Suprapubic skin (tissue), 4 donors: ENCODE measurements at regions not wholly inside any gene's neighbourhood (a gene's known extent, or its start where the extent isn't known, plus 50 kb on each side); places are given as distances from the start of the nearest gene placed in this dataset.

Experiments used
- DNase-seq, 2 donors: peaks; one replicate each; pipeline ENCODE4 v3.0.0-alpha.2; 2019; ENCODE audit warnings: low spot score in 2 of 2
- H3K27ac ChIP-seq: fragments of 200-600 bp; sonication (generic); one replicate; pipeline ENCODE4 v1.5.1; 2019
- H3K27me3 ChIP-seq: fragments of 200-600 bp; sonication (generic); one replicate; pipeline ENCODE4 v1.5.1; 2019
- H3K36me3 ChIP-seq: fragments of 200-600 bp; sonication (generic); one replicate; pipeline ENCODE4 v1.5.1; 2019
- H3K4me1 ChIP-seq: fragments of 200-600 bp; sonication (generic); one replicate; pipeline ENCODE4 v1.5.1; 2019
- H3K4me3 ChIP-seq: fragments of 200-600 bp; sonication (generic); one replicate; pipeline ENCODE4 v1.5.1; 2019; ENCODE audit warnings: mild to moderate bottlenecking
- H3K9me3 ChIP-seq: fragments of 200-600 bp; sonication (generic); one replicate; pipeline ENCODE4 v1.5.1; 2019
- EP300 ChIP-seq: sonication (generic); formaldehyde crosslinking; IDR thresholded peaks from one replicate; pipeline ENCODE4 v1.6.1; 2017; ENCODE audit warnings: antibody characterized with exemption
- POLR2A ChIP-seq, 2 donors: fragments of 450-650 bp; IDR thresholded peaks; one replicate each; pipeline ENCODE4 v1.6.1; 2017; ENCODE audit warnings: antibody characterized with exemption in 2 of 2, mild to moderate bottlenecking in 2 of 2, moderate library complexity in 2 of 2
- POLR2AphosphoS5 ChIP-seq, 3 donors: sonication (generic); formaldehyde crosslinking; IDR thresholded peaks; one replicate each; pipeline ENCODE4 v1.6.1; 2017; ENCODE audit warnings: antibody characterized with exemption in 3 of 3
- WGBS: methylation state at CpG from one replicate; pipeline ENCODE4 v1.1.5; 2018; 5-methylcytosine and 5-hydroxymethylcytosine counted together
- TF ChIP-seq, protein P1 (sequence below), 2 donors: fragments of 200-600 bp in 1 of 2; fragments of 450-650 bp in 1 of 2; sonication (generic) in 1 of 2; IDR thresholded peaks; one replicate each; pipeline ENCODE4 v1.5.1; 2016 to 2019; ENCODE audit warnings: antibody characterized with exemption in 2 of 2, mild to moderate bottlenecking in 1 of 2, moderate library complexity in 1 of 2

GRCh38 chr6:94184666-94185464 lies 765.5 kb upstream of the EPHA7 start:
- no peaks in the 10 kb centered on the region for H3K27me3 ChIP-seq
- H3K36me3 ChIP-seq, result no peaks in the 10 kb centered on the region
- WGBS, result 80% methylated on average over 2 of the region's 2 CpGs
- TF ChIP-seq POLR2AphosphoS5 (IDR thresholded peaks at IDR 0.05), result no peak
- TF ChIP-seq, protein P1, sequence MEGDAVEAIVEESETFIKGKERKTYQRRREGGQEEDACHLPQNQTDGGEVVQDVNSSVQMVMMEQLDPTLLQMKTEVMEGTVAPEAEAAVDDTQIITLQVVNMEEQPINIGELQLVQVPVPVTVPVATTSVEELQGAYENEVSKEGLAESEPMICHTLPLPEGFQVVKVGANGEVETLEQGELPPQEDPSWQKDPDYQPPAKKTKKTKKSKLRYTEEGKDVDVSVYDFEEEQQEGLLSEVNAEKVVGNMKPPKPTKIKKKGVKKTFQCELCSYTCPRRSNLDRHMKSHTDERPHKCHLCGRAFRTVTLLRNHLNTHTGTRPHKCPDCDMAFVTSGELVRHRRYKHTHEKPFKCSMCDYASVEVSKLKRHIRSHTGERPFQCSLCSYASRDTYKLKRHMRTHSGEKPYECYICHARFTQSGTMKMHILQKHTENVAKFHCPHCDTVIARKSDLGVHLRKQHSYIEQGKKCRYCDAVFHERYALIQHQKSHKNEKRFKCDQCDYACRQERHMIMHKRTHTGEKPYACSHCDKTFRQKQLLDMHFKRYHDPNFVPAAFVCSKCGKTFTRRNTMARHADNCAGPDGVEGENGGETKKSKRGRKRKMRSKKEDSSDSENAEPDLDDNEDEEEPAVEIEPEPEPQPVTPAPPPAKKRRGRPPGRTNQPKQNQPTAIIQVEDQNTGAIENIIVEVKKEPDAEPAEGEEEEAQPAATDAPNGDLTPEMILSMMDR (IDR thresholded peaks at IDR 0.05), result no peak
- TF ChIP-seq EP300, result no peak
- no peak for TF ChIP-seq POLR2A (IDR thresholded peaks at IDR 0.05)
- DNase-seq, result no peak
- H3K9me3 ChIP-seq, result no peaks in the 10 kb centered on the region
- no peak overlapping the region for H3K4me3 ChIP-seq
- H3K27ac ChIP-seq, result no peak overlapping the region
- no peaks in the 10 kb centered on the region for H3K4me1 ChIP-seq

- no peaks in the 10 kb centered on the region for H3K27me3 ChIP-seq
- DNase-seq, result no peak
- no peak overlapping the region for H3K27ac ChIP-seq
- H3K4me3 ChIP-seq, result no peak overlapping the region
- H3K4me1 ChIP-seq, result no peaks in the 10 kb centered on the region
- H3K9me3 ChIP-seq, result no peaks in the 10 kb centered on the region
- no peak for TF ChIP-seq POLR2AphosphoS5 (IDR thresholded peaks at IDR 0.05)
- H3K36me3 ChIP-seq, result no peaks in the 10 kb centered on the region
- 36% methylated on average over 2 of the region's 2 CpGs for WGBS
These were observed 758.1 kb upstream of the EPHA7 start for GRCh38 chr6:94177429-94177828.

GRCh38 chr6:94175465-94175864 lies 756.1 kb upstream of the EPHA7 start:
- no peak for TF ChIP-seq POLR2AphosphoS5 (IDR thresholded peaks at IDR 0.05)
- no peak for TF ChIP-seq EP300
- TF ChIP-seq, protein P1 (IDR thresholded peaks at IDR 0.05), result no peak
- TF ChIP-seq POLR2A (IDR thresholded peaks at IDR 0.05), result no peak
- Histone ChIP-seq H3K4me1 (no peaks in the 10 kb centered on the region), H3K9me3 (peaks cover 4% of the 10 kb centered on the region), H3K4me3 (no peak overlapping the region), H3K27ac (no peak overlapping the region), H3K36me3 (no peaks in the 10 kb centered on the region), H3K27me3 (no peaks in the 10 kb centered on the region)
- no peak for DNase-seq
- 78% methylated on average over 2 of the region's 2 CpGs for WGBS

DNA sequence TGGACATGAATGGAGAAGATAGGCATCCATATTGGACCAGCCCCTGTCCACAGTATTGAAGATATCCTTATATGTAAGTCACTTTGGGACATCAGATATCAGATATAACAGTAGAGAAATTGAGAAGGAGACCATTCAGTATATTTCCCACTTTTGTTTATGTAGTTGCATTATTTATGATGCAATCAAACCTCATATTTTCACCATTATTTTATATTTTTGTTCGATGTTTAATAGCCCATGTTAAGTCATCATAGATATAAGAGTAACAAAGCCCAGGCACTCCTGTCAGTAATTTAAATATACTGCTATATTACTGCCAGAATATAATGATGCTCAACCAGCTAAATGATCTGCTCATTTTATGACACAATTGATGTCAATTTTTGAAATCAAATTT lies 744.5 kb upstream of the EPHA7 start:
- no peak for TF ChIP-seq POLR2A (IDR thresholded peaks at IDR 0.05)
- TF ChIP-seq POLR2AphosphoS5 (IDR thresholded peaks at IDR 0.05), result no peak
- no peak for TF ChIP-seq EP300
- TF ChIP-seq, protein P1 (IDR thresholded peaks at IDR 0.05), result no peak
- WGBS, result 94% methylated on average over 1 of the region's 1 CpG
- no peak overlapping the region for H3K27ac ChIP-seq

DNA sequence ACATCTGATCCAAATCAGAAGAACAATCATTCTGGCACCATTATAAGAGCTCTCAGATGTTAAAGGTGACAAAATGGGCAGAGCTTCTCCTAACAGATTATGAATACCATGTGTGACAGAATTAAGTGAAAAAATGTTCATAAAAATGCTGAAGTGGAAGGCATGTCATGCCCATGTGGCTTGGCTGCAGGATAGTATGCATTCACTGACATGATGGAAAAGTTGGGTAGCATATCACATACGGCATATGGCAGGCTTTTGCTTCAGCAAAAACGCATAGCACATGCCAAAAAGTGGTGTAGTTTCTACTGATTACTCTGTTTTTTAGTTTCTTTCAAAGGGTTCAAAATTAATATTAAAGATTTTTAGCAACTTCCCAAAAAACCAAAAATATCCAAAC lies 731.5 kb upstream of the EPHA7 start:
- H3K4me1 ChIP-seq, result no peaks in the 10 kb centered on the region
- no peaks in the 10 kb centered on the region for H3K36me3 ChIP-seq
- no peaks in the 10 kb centered on the region for H3K9me3 ChIP-seq
- no peak overlapping the region for H3K4me3 ChIP-seq
- H3K27me3 ChIP-seq, result no peaks in the 10 kb centered on the region
- 63% methylated on average over 2 of the region's 2 CpGs for WGBS
- no peak overlapping the region for H3K27ac ChIP-seq
- no peak for DNase-seq
- TF ChIP-seq EP300, result no peak
- TF ChIP-seq, protein P1 (IDR thresholded peaks at IDR 0.05), result no peak
- TF ChIP-seq POLR2A (IDR thresholded peaks at IDR 0.05), result no peak
- no peak for TF ChIP-seq POLR2AphosphoS5 (IDR thresholded peaks at IDR 0.05)

More for the DNA sequence above, 744.5 kb upstream of the EPHA7 start:
- no peaks in the 10 kb centered on the region for H3K36me3 ChIP-seq
- H3K9me3 ChIP-seq, result no peaks in the 10 kb centered on the region
- no peaks in the 10 kb centered on the region for H3K27me3 ChIP-seq
- H3K4me1 ChIP-seq, result no peaks in the 10 kb centered on the region
- DNase-seq, result no peak
- H3K4me3 ChIP-seq, result no peak overlapping the region
